Panc1 (cell line): ENCODE measurements at regions not wholly inside any gene's neighbourhood (a gene's known extent, or its start where the extent isn't known, plus 50 kb on each side); places are given as distances from the start of the nearest gene placed in this dataset.
"Not testable (repeated sequence)": the region's sequence is repeated elsewhere in the genome, so short reads cannot be mapped to it uniquely, and the experiment has no call there.

ENCODE experiments used
- ATAC-seq: fragments of 200-7000 bp; cut with Tn5 transposase; 2 replicates; pipeline ENCODE4 v1.9.1; 2020; ENCODE audit warnings: mild to moderate bottlenecking, moderate library complexity
- BruUV-seq: library from RNA; stranded (reverse); fragments of 400-500 nt; replicated peaks from 2 replicates; lab custom pipeline; 2021; lab: Mats Ljungman, UMichigan
- CTCF ChIA-PET: fragments of 300-600 bp; sonication (Branson Sonifier 250); formaldehyde crosslinking; loops from one replicate; lab custom pipeline; 2022; ENCODE audit warnings: antibody characterized with exemption; lab: Charles Lee
- POLR2A ChIA-PET: fragments of 300-600 bp; sonication (Branson Sonifier 250); formaldehyde crosslinking; loops from one replicate; lab custom pipeline; 2022; ENCODE audit warnings: antibody characterized with exemption; lab: Charles Lee
- DNase-seq: peaks from one replicate; pipeline ENCODE4 v3.0.0-alpha.2; 2010; ENCODE audit warnings: low read depth, low spot score
- H3K27ac ChIP-seq: 2 replicates; pipeline ENCODE4 v1.5.1; 2011; ENCODE audit warnings: mild to moderate bottlenecking, low read length, inconsistent platforms
- H3K27me3 ChIP-seq: fragments of 200-500 bp; sonication (Bioruptor generic); 2 replicates; pipeline ENCODE4 v1.6.0; 2014; ENCODE audit warnings: low read length, inconsistent platforms; ENCODE audit not compliant: control insufficient read depth, insufficient read depth
- H3K36me3 ChIP-seq: fragments of 200-500 bp; sonication (Bioruptor generic); 2 replicates; pipeline ENCODE4 v1.5.1; 2014; ENCODE audit warnings: inconsistent platforms, mild to moderate bottlenecking, low read length, moderate library complexity; ENCODE audit not compliant: control insufficient read depth, insufficient read depth
- H3K4me1 ChIP-seq: 2 replicates; pipeline ENCODE4 v1.5.1; 2011; ENCODE audit warnings: inconsistent platforms, mild to moderate bottlenecking, low read length, moderate library complexity; ENCODE audit not compliant: control insufficient read depth, insufficient read depth
- H3K4me3 ChIP-seq, 2 experiments: 2 replicates each; pipeline ENCODE4 v1.5.1; 2011 to 2012; ENCODE audit warnings: low read depth in 2 of 2, low read length in 2 of 2, mild to moderate bottlenecking in 2 of 2, inconsistent platforms in 1 of 2, moderate library complexity in 1 of 2
- H3K9me3 ChIP-seq: fragments of 200-500 bp; sonication (Bioruptor generic); 2 replicates; pipeline ENCODE4 v1.5.1; 2014; ENCODE audit warnings: low read depth, mild to moderate bottlenecking, inconsistent platforms, low read length, moderate library complexity; ENCODE audit not compliant: control insufficient read depth, insufficient read depth
- POLR2AphosphoS5 ChIP-seq: IDR thresholded peaks from 2 replicates; pipeline ENCODE4 v1.6.1; 2012; ENCODE audit warnings: mild to moderate bottlenecking, low read depth, low read length, moderate library complexity
- SIN3A ChIP-seq: IDR thresholded peaks from 2 replicates; pipeline ENCODE4 v1.6.1; 2012; ENCODE audit warnings: low read depth, mild to moderate bottlenecking, low read length, moderate library complexity, borderline replicate concordance; ENCODE audit not compliant: insufficient read depth
- TCF7L2 ChIP-seq: IDR thresholded peaks from 2 replicates; pipeline ENCODE4 v1.6.1; 2011; ENCODE audit warnings: mild to moderate bottlenecking, low read depth, low read length, inconsistent platforms
- in situ Hi-C: cut with HindIII; loops from 2 replicates; pipeline ENCODE4 v1.10.0; 2016; ENCODE audit warnings: low sequenced_read_pairs, low pct_unique_long_range_greater_than_20kb
- intact Hi-C: fragments of 100-400 bp; cut with micrococcal nuclease; formaldehyde crosslinking; loops from one replicate; pipeline ENCODE4 v1.10.0; 2022; ENCODE audit not compliant: unreplicated experiment
- TF ChIP-seq, protein P1 (sequence below): fragments of 450-650 bp; IDR thresholded peaks from 2 replicates; pipeline ENCODE4 v1.5.1; 2017; ENCODE audit warnings: mild to moderate bottlenecking
- TF ChIP-seq, protein P2 (sequence below), 2 experiments: IDR thresholded peaks; 2 replicates each; pipeline ENCODE4 v1.6.1; 2011 to 2012; ENCODE audit warnings: low read depth in 2 of 2, control low read depth in 1 of 2, low read length in 1 of 2, mild to moderate bottlenecking in 1 of 2, moderate library complexity in 1 of 2; ENCODE audit not compliant: insufficient read depth in 1 of 2

DNA sequence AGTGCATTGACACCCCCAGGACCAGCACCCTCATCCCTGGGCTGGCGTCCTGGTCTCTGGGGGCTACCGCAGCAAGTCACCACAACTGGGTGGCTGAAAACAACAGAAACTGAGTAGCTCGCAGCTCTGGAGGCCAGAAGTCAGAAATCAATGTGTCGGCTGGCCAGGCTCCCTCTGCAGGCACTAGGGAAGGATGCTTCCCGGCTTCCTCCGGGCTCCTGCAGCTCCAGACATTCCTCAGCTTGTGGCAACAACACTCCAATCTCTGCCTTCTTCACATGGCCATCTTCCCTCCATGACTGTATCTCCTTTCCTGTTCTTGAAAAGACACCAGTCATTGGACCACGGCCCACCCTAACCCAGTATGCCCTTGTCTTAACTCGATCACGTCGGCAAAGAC lies 224.2 kb downstream of the NPHP4 start:
- H3K36me3 ChIP-seq: no peaks in the 10 kb centered on the region
- no TSS peak for BruUV-seq
- H3K4me1 ChIP-seq: no peaks in the 10 kb centered on the region
- TF ChIP-seq TCF7L2 (no peak), POLR2AphosphoS5 (no peak), SIN3A (no peak)
- TF ChIP-seq, protein P1, sequence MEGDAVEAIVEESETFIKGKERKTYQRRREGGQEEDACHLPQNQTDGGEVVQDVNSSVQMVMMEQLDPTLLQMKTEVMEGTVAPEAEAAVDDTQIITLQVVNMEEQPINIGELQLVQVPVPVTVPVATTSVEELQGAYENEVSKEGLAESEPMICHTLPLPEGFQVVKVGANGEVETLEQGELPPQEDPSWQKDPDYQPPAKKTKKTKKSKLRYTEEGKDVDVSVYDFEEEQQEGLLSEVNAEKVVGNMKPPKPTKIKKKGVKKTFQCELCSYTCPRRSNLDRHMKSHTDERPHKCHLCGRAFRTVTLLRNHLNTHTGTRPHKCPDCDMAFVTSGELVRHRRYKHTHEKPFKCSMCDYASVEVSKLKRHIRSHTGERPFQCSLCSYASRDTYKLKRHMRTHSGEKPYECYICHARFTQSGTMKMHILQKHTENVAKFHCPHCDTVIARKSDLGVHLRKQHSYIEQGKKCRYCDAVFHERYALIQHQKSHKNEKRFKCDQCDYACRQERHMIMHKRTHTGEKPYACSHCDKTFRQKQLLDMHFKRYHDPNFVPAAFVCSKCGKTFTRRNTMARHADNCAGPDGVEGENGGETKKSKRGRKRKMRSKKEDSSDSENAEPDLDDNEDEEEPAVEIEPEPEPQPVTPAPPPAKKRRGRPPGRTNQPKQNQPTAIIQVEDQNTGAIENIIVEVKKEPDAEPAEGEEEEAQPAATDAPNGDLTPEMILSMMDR: no peak
- TF ChIP-seq, protein P2, sequence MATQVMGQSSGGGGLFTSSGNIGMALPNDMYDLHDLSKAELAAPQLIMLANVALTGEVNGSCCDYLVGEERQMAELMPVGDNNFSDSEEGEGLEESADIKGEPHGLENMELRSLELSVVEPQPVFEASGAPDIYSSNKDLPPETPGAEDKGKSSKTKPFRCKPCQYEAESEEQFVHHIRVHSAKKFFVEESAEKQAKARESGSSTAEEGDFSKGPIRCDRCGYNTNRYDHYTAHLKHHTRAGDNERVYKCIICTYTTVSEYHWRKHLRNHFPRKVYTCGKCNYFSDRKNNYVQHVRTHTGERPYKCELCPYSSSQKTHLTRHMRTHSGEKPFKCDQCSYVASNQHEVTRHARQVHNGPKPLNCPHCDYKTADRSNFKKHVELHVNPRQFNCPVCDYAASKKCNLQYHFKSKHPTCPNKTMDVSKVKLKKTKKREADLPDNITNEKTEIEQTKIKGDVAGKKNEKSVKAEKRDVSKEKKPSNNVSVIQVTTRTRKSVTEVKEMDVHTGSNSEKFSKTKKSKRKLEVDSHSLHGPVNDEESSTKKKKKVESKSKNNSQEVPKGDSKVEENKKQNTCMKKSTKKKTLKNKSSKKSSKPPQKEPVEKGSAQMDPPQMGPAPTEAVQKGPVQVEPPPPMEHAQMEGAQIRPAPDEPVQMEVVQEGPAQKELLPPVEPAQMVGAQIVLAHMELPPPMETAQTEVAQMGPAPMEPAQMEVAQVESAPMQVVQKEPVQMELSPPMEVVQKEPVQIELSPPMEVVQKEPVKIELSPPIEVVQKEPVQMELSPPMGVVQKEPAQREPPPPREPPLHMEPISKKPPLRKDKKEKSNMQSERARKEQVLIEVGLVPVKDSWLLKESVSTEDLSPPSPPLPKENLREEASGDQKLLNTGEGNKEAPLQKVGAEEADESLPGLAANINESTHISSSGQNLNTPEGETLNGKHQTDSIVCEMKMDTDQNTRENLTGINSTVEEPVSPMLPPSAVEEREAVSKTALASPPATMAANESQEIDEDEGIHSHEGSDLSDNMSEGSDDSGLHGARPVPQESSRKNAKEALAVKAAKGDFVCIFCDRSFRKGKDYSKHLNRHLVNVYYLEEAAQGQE (IDR thresholded peaks at IDR 0.05; ENCODE audit: insufficient read depth in 1 of 2, low read depth in 2 of 2, low read length in 1 of 2): no peak
- ATAC-seq (peak; percentile 46; the same call in 1 of the 2 replicates), DNase-seq (no peak)
- ChIA-PET CTCF (no interaction called here), POLR2A (no interaction called here)
- in situ Hi-C loops: no loop called here
- no peak overlapping the region for H3K4me3 ChIP-seq
- H3K27me3 ChIP-seq: peaks cover 8% of the 10 kb centered on the region; the same call in 1 of the 2 replicates
- no peak overlapping the region for H3K27ac ChIP-seq
- H3K9me3 ChIP-seq: no peaks in the 10 kb centered on the region
- intact Hi-C loops: no loop called here

DNA sequence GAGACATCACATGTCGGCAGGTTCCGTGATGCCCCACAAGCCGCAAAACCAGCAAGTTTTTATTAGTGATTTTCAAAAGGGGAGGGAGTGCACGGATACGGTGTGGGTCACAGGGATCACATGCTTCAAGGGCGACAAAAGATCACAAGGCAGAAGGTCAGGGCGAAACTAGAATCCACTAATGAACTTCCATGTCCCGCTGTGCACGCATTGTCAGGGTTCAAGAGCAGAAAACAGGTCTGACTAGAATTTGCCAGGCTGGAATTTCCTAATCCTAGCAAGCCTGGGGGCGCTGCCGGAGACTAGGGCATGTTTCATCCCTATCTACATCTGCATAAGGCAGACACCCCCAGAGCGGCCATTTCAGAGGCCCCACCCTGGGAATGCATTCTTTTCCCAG lies 225.2 kb downstream of the NPHP4 start:
- H3K9me3 ChIP-seq, in situ Hi-C loops, CTCF ChIA-PET, H3K27ac ChIP-seq, POLR2A ChIA-PET, BruUV-seq, H3K36me3 ChIP-seq, H3K27me3 ChIP-seq, ATAC-seq, H3K4me1 ChIP-seq, intact Hi-C loops, DNase-seq, H3K4me3 ChIP-seq: not testable (repeated sequence)

DNA sequence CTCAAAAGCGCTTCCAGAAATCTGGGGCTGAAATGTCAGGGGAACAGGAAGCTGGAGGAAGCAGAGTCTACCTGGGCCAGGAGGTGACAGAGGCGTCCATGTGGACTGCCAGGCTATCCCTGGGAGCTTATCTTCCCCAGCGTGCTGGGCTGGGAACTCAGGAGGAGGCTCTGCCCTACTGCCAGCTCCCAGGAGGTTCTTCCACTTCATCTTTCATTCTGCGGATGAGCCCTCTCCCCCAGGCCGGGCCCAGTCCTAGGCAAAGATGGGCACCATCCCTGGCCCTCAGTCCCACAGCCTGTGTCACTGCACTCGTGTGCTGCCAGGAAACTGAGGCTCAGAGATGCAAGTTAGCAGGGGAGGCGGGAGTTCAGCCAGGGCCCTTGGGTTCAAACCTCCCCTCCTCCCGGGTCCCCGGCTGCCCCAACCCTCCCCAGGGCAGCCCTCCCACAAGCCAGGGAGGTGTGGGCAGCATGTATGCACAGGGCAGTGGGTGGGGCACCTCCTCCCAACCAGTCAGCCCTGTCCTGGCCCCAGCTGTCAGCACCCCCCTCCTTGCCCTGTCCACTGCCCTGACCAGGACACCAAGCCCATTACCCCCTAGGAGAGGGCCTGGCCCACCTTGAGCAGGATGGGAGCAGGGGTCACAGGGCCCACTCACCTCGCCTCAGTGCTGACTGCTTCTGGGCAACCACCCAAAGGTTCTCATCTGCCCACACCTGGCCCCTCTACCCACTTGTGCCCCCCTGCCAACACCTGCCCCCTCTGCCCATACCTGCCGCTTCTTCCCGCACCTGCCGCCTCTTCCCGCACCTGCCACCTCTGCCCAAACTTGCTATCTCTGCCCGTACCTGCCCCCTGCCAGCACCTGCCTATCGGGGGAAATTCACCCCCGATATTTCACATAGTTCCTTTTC lies 226.0 kb downstream of the NPHP4 start:
- POLR2A ChIA-PET: interaction anchor here (0.6 kb wide), 1 partner anchor 115 kb away, joined by 3 read pairs; no protein-coding TSS in a partner anchor

More for the DNA sequence above, 226.0 kb downstream of the NPHP4 start:
- no TSS peak for BruUV-seq
- Histone ChIP-seq H3K9me3 (0 out of 2 replicates have a peak, but pooled peaks cover 3% of the 10 kb centered on the region), H3K27me3 (peaks cover 8% of the 10 kb centered on the region; the same call in 1 of the 2 replicates), H3K4me1 (no peaks in the 10 kb centered on the region), H3K4me3 (no peak overlapping the region), H3K36me3 (no peaks in the 10 kb centered on the region), H3K27ac (no peak overlapping the region)
- no peak for TF ChIP-seq TCF7L2
- TF ChIP-seq, protein P2 (IDR thresholded peaks at IDR 0.05; ENCODE audit: insufficient read depth in 1 of 2, low read depth in 2 of 2, low read length in 1 of 2): no peak
- TF ChIP-seq POLR2AphosphoS5: no peak
- TF ChIP-seq, protein P1: no peak
- no peak for TF ChIP-seq SIN3A
- in situ Hi-C loops (no loop called here), intact Hi-C loops (no loop called here)
- CTCF ChIA-PET: no interaction called here
- ATAC-seq (0 out of 2 replicates have a peak, but pooled peaks have one; percentile 55), DNase-seq (no peak)
